NCI-H510A (cell line): ENCODE measurements at regions not wholly inside any gene's neighbourhood (a gene's known extent, or its start where the extent isn't known, plus 50 kb on each side); places are given as distances from the start of the nearest gene placed in this dataset.
A peak's percentile ranks its signal among the peaks of the same experiment; 100 is the strongest.
"Not testable (repeated sequence)": the region's sequence is repeated elsewhere in the genome, so short reads cannot be mapped to it uniquely, and the experiment has no call there.

ENCODE experiments used
- DNase-seq: peaks from one replicate; lab custom pipeline; 2025; lab: John Stamatoyannopoulos, UW

DNA sequence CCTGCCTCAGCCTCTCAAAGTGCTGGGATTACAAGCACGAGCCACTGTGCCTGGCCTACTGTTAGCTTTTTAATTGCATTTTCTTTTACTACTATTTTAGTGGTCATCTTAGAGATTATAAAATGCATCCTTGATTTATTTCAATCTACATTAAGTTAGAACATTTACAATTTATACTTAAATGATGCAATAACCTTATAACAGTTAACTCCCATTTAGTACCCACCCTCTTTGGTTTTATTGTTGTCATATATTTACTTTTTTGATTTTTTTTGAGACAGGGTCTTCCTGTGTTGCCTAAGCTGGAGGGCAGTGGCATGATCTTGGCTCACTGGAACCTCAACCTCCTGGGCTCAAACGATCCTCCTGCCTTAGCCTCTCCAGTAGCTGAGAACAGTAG is 77.3 kb downstream of the PPCDC start:
- no peak for DNase-seq

GRCh38 chr15:75104804-75105557 is 81.6 kb downstream of the PPCDC start:
- DNase-seq: peak; percentile 16

DNA sequence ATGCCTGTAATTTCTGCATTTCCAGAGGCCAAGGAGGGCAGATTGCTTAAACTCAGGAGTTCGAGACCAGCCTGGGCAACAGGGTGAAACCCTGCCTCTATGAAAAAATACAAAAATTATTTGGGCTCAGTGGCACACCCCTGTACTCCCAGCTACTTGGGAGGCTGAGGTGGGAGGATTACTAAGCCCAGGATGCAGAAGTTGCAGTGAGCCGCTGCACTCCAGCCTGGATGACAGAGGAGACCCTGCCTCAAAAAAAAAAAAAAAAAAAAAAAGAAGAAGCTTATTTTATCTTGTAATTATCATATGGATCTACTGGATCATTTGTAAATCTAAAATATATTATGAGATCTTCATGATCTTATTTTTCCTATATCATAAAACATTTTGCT is 84.1 kb downstream of the PPCDC start:
- no peak for DNase-seq

GRCh38 chr15:75107908-75108838 is 84.8 kb downstream of the PPCDC start:
- DNase-seq: no peak

DNA sequence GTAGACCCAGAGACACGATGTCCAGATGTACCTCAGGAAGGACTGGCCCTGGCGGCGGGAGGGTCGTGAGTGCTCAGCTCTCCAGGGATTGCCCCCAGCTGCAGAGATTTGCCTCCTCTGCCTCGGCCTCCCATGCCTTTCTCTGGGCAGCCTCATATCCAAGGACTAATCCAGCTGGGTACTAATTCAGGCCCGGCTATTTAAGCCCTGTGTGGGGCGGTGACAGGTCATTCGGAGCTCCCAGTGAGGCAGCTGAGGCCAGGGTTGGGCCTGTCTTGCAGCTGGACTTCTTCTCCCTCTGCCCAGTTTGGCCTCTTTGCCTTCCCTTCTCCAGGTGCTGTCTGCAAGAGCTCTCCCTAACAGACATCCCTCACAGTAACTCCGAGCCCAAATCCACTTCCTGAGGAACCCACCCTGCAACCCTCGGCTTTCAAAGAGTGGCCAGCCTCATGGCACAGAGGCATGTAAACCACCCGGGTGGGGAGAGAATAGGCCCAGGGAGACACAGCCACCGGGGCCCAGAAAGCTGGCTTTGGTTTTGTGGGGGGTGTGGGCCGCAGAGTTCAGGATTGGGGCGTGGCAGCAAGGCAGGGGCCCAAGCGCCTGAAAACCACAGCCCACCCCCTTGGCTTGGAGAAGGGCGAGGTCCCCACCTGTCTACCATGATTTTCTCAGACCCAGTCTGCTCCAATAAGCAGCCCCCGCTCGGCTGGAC is 85.8 kb downstream of the PPCDC start:
- DNase-seq: no peak

- no peak for DNase-seq
Observed at GRCh38 chr15:75109736-75110130, 86.3 kb downstream of the PPCDC start.

- no peak for DNase-seq
Observed at GRCh38 chr15:75112278-75112847, 89.0 kb downstream of the PPCDC start.

DNA sequence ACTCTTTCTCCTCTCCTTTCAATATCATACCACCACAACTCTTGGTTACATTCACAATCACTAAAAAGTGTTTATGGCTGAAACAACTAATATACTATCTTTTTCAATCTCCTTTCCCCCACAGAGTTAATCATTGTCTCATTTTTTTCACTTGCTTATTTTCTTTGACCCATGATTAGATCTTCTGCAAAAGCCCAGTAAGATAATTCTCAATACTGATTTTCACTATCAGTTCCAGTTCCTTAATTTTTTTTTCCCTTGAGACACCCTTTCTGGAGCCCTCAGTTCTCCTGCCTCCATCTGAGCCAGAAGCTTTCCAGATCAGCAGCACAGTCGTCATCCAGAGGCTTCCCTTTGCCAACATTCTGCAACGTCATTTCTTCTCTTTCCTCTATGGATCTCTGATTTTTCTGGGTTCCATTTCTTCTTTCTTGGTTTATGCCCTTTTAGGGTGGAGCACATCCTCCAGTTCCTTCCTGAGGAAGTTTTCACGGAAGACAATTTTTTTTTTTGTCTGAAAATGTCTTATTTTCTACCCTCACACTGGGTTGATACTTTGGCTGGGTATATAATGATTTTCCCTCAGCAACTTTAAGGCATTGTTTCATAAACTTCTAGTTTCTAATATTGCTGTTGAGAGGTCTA is 88.7 kb upstream of the C15orf39 start:
- DNase-seq: no peak

- DNase-seq: no peak
Observed at GRCh38 chr15:75114327-75114726, 87.4 kb upstream of the C15orf39 start.

DNA sequence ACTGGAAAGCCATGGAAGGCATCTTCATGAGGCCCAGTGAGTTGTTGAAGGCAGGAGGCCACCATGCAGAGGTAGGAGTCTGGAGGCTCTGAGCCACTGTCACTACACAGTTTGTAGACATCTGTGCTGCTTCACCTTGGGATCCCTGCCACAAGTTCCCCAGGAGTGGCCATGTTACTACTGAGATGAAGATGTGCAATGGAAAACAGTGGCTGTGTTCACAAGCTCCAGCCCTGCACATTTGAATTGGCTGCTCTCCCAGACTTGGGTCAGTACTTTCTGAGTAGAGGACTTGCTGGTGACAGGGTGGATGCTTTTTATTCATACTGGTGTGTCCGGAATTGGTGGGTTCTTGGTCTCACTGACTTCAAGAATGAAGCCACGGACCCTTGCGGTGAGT is 86.9 kb upstream of the C15orf39 start:
- DNase-seq: no peak

GRCh38 chr15:75115411-75115913 is 86.2 kb upstream of the C15orf39 start:
- not testable (repeated sequence) for DNase-seq

GRCh38 chr15:75116143-75116542 is 85.5 kb upstream of the C15orf39 start:
- DNase-seq: not testable (repeated sequence)

- no peak for DNase-seq
Observed at GRCh38 chr15:75117993-75118392, 83.7 kb upstream of the C15orf39 start.

DNA sequence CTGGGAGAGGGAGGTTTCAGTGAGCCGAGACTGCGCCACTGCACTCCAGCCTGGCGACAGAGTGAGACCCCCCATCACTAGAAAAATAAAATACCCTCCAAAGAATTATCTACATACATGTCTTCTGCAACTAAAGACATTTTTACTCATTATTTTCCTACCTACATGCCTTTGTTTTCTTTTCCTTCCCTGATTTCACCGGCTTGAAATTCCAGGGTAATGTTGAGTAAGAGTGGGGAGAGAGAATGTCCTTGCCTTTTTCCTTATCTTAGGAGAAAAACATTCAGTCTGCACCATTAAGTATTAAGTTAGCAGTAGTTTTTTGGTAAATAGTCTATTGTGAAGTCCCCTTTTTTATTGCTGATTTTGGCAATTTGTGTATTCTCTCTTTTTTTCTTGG is 82.4 kb upstream of the C15orf39 start:
- not testable (repeated sequence) for DNase-seq

DNA sequence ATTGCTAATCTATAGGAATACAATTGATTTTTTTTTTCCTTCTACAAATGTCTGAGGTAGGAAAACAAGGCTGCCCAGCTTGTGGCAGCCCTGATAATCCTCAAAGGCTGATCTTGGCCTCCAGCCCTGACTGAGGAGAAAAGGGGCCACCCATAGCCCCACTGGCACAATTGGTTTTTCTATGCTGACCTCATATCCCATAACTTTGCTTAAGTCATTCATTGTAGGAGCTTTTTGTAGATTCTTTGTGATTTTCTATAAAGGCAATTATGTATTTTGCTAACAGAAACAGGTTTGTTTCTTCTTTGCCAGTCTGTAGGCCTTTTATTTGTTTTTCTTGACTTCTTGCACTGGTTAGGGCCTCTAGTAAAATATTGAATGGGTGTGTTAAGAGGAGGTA is 80.2 kb upstream of the C15orf39 start:
- no peak for DNase-seq

- DNase-seq: no peak
Observed at GRCh38 chr15:75123395-75123794, 78.3 kb upstream of the C15orf39 start.

- DNase-seq: not testable (repeated sequence)
Observed at GRCh38 chr15:75124278-75124677, 77.4 kb upstream of the C15orf39 start.

DNA sequence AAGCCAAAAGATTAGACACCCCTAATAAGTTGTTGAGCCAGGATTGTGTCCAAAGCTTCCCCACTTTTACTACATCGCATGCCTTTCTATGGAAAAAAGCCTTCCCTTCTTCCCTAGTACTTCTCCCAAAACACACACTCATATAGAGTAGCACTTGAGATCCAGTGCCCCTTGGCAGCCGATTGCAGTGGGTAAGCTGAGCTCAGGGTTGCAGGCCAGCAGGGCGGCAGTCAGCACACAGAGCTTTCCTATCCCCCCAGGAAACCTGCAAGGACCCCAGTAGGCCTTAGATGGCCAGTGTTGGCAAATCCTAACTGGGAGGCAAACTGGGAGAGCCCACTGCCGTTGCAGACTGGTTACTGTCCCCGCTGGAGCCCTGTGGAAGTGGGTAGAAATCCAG is 75.7 kb upstream of the C15orf39 start:
- no peak for DNase-seq

DNA sequence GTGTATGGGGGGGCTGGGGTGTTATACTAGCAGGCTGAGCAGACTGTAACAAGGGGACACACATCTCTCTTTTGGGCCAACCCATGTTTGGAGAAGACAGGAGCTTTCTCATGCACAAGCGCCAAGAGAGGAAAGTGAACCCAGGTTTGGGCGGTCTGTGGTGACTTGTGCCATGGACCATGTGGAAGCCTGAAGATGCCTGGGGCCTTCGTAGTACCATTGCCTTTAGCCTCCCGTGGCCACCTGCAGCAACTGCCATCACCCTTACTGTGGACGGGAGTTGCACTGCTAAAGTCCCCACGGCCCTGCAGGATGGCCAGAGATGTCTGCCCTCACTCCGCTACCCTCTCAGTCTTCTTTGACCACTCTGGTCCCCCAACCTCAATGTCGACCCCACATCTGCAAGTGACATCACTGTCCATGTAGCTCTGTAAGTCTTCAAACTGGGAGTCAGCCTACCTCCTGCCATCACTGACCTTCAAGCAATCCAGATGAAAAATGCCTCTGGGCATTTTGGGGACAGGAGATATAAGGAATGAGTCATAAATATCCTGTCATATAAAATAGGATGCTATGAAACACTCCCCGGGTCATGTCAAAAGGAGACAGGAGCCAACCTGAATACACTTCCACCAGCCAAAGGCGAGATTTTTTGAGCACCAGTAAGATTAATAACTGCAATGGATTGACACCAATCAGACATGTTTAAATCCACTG is 74.7 kb upstream of the C15orf39 start:
- DNase-seq: no peak

GRCh38 chr15:75129788-75130187 is 71.9 kb upstream of the C15orf39 start:
- no peak for DNase-seq

- DNase-seq: no peak
Observed at GRCh38 chr15:75131269-75131643, 70.4 kb upstream of the C15orf39 start.
